NCI-H1694 (cell line): ENCODE measurements at regions not wholly inside any gene's neighbourhood (a gene's known extent, or its start where the extent isn't known, plus 50 kb on each side); places are given as distances from the start of the nearest gene placed in this dataset.
"Not testable (repeated sequence)": the region's sequence is repeated elsewhere in the genome, so short reads cannot be mapped to it uniquely, and the experiment has no call there.

ENCODE experiments used
- DNase-seq: peaks from one replicate; lab custom pipeline; 2025; lab: John Stamatoyannopoulos, UW

DNA sequence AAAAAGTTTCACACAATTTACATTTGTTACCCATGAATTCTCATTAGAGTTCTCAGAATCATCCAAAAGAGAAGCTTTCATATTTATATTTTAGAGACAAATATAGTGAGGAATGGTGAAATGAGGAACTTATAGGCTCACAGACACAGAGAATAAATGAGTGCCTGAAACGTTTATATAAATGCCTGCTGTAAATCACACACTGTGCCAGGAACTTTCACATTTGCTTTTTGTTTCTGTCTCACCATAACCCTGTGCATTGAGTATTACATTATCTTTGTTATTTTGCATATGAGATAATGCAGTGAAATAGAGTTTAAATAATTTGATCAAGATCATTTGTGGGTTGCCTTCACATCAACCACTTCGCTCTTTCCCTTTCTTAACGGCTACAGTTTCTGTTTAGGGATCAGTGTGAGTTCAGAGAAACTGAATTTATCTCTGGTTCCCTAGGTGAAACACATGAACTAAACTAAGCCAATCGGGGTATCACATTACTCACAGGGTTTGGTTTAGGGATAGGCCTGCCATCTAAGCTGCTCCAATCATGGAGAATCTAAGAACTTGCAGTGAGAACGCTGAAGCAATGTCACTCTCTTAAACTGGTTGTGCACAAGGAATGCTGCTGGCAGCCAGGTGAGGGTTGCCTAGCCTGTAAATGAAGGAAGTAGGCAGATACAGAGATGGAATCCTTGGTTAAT lies 1339.2 kb upstream of the TENM4 start:
- no peak for DNase-seq

DNA sequence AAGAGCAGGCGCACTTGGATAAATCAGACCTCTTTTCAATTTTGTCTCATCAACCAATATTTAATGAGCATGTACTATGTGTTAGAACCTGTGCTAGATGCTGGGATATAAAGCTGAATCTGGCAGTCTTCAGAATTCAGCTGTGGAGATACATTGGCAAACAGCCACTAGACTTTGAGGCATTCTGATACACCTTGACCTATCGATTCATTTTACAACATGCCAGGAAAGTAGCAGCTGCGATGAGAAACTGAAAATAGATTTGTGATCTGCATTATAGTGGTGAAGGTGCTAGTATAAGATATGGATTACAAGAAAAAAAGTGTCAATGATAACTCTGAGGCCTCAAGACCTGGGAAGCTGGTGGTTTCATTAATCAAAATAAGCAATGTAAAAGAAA lies 1338.1 kb upstream of the TENM4 start:
- DNase-seq = no peak

DNA sequence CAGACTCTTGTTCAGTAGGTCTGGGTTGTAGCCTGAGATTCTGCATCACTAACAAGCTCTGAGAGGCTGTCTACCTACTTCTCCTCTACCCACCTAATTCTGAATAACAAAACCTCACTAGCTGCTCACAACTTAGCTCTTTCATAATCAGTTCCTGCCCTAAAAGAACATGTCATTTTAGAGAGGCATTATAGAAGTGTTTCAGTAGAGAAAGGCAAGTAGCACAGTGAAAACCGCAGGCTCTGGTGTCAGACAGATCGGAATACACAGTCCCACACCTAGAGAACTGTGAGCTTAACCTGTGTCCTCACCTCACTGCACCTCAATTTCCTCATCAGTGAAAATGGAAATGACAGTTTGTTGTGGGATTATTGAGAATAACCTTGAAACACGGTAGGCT lies 1337.6 kb upstream of the TENM4 start:
- no peak for DNase-seq

DNA sequence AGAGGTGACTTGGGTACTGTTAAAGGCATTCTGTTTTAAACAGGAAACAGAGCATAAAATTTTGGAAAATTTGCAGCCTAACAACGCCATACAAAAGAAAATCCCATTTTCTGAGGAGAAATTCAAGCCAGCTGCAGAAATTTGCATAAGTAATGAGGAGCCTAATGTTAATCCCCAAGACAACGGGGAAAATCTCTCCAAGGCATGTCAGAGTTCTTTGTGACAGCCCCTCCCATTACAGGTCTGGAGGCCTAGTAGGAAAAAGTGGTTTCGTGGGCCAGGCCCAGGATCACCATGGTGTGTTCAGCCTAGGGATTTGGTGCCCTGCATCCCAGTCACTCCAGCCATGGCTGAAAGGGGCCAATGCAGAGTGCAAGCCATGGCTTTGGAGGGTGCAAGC lies 1333.1 kb upstream of the TENM4 start:
- no peak for DNase-seq

DNA sequence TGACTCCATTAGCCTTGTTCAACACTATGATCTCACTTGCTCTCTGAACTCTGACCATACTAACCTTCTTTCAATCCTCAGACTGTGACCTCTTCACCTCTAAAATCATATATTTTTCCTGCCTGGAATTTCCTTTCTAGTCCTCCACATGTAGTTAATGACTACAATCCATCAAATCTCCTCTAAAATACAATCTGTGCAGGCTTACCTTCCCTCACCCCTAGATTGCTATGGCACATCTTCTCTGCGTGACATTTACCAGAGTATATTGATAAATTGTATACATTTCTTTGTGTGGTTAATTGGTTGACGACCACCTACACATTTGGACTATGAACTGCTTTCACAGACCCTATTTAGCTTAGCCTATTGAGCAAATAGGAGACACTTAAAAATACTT lies 1330.2 kb upstream of the TENM4 start:
- DNase-seq = no peak

DNA sequence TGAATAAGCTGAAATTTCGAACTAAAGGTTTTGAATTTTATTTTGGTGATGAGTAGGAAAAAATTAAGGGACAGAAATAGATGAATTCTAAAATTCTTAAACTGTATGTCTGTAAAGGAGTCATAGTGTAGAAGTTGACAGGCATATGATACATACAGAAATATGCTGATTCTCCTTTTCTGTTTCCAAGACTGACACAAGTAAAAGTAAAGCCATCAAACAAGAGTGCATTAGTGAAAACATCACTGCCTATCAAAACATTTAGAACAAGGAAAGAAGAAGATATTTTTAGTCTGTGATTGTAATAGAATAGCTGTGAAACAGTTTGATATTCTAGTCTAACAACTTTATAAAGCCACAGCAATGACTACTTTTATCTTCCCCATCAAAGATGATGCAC lies 1318.0 kb upstream of the TENM4 start:
- no peak for DNase-seq

DNA sequence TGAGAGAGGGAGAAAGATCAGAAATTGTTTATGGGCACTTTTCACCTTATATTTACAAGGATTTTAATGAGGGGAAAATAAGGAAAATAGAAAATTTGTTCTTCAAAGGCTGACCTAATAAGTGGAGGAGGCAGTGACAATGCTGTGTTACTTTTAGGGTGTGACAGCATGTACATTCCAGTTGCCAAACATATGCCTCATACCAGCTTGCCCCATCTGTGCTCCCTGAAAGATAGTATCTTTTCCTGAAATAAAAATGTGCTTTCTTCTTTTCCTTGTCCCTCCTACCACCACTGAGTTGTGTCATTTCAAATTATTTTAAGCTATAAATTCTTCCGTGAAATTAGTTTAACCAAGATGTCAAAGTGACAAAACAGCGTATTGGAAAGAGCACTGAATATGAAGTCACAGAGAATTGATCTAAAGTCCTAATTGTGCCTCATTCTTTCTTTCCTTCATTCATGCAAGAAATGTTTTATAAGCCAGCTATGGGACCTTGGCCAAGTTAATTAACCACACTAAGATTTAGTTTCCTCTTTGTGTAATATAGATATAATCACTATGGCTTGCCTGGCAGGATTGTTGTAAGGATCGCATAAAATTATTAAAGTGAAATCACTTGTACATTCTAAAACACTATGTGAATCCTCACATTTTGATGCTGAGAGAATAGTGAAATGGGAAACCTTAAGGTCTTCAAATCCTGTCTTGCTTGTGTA lies 1307.5 kb upstream of the TENM4 start:
- peak; percentile 0 for DNase-seq

DNA sequence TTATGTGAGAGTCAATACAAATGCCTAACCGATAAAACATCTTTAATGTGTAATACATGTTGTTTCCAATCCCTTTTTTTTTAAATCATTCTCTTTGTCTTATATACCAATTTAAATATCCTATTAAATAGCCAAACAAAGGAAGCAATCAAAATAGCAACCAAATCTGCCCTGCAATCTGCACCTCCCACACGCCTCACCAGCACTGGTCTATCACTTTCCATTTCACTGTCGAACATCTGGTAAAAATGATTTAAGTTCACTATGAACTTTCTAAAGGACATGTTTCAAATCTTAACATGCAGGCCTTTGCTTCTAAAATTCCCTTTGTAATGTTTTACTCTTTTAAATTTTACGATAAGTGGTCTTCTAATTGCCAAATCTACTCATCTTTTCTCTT lies 1305.5 kb upstream of the TENM4 start:
- DNase-seq = no peak

DNA sequence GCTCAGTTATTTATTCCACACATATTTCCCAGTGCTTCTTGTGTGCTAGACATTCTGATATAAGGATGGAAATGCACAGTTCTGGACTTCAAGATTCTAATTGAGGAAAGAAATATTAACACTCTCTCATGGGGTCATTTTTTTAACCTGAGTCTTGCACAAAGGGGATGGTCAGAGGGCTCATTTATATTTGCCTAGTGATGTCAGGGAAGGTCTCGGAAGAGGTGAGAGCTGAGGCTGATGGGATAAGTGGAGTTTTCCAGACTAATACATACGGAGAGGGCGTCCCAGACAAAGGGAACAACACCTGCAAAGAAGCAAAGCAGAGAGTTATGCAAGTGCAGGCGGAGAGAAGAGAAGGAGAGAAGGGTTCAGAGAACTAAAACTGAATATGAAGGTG lies 1304.6 kb upstream of the TENM4 start:
- no peak for DNase-seq

DNA sequence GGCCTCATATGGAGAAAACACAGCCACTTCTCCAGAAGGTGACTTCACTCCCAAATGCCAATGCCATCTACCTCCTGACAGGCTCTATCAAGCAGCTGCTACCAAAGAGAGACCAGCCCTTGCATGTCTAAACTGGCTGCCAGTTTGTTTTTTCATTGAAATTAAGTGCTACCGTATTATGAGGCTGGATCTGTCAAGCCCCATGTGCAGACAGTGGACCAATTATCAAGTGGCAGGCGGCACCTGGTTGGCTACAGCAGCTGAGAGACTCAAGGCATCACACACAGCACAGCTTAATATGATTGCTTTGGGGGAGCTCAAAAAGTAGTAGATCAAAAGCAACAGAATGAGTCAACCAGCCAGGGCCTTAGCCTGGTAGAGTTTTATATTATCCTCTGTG lies 1293.0 kb upstream of the TENM4 start:
- DNase-seq = peak; percentile 71

DNA sequence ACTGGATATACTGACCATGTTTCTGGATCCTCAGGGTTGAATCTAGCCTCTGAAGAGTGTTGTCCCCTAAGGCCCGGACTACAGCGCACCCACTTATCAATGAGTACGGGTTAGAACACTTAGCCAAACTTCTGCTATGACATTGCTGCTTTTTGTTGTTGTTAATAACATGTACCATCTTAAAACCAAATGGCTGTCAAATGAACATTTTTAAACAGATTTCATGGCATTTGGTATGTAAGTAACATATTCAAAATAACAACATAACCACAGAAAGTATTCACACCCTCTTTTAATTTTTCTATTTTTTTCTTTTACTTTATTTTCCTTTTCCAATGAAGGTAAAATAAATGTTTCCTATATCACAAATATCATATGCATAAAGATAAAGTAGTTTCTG lies 1292.5 kb upstream of the TENM4 start:
- DNase-seq = no peak

DNA sequence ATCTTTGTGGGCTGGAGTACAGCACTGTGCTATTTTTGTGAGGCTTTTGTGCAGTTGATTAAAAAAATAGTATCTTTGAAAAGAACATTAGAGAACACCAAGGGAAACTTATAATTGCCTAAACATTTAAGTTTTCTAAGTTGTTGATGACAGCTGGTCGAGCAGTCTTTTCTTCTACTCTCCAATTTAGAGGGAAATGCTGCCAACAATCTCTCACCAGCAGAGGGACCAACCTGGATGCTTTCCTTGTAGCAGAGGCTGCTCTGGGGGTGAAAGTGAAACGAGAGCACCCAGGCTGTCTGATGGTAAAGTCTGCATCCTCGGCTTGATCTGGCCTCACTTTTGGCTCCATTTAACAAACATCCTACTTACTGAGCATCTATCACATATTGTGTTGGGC lies 1286.5 kb upstream of the TENM4 start:
- DNase-seq = peak; percentile 49

DNA sequence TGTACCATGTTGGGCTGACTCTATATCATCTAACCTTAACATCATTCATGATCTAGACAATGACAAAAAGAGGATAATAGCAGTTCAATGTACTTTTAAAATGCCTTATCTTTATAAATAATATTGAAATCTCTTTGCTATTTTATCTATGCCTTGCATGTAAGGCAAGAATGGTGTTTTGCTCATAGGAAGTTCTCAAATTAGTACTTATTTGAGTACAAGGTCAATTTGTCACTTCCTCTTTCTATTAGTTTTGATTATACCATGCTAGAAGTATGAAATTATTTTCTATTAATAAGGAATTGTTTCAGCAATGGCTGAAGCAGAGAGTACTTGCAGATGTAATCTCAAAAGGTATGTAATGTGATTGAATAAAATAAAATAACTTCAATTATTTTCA lies 1285.4 kb upstream of the TENM4 start:
- no peak for DNase-seq

DNA sequence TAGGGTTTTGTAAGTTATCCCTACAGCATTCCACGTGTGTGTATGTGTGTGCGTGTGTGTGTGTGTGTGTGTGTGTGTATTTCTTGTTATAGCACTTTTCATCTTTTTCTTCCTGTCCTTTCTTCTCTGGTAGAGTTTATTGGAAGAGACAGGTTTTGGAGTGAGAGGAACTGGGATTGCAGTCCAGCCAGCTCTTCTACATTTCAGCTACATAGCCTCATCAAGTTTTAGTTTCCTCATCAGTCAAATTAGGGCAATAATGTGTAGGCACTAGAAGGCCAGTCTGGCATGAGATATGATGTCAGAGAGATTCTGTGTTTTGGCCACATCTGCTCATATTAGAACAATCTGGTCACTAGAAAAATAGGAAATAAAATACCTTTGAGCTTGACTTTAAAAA lies 1283.5 kb upstream of the TENM4 start:
- no peak for DNase-seq

DNA sequence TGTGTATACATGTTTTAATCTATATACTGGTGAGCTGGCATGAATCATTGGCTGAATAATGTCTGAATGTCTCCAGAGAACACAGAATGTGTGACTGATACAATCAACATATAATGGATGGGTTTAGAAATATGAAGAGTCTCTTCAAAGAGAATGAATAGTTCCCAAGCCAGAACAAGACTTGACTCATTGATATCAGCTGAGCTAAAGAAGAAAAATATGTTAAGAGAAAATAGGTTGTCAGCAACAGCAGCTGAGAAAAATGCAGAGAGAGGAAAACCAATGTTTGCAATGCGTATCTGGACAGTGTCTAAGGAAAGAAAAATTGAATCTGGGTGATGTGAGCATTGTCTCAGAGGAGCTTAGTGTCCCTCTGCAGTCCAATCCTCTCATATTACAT lies 1281.8 kb upstream of the TENM4 start:
- DNase-seq = no peak

DNA sequence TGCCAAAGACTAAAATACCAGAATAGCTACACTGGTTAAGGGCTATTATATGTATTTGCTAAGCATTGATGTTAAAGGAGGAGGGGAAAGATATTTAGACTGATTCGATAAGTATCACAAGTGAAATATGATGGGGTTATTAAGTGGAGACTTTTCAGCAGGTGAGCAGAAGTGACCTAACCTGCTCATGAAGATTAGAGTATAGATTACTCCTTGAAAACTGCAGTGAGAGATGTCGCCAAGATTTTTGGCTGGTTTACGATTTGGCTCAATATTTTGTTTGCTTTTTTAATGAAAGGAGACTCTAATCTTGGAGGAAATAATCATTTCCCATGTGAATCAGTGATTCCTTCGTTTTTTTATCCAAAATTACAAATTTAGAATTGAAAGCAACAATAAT lies 1279.5 kb upstream of the TENM4 start:
- no peak for DNase-seq

DNA sequence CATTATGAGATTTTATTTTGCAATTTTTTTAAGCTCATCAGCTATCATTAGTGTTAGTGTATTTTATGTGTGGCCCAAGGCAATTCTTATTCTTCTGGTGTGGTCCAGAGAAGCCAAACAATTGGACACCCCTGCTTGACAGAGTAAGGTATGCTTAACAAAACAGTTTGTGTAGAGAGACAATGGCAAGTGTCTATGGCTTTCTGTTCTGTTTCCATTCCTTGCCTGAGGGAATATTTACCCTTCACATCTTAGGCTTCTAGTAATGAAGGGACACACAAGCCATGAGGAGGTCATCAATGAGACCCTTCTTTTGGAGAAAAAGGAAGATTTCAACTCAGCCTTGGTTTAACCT lies 1278.4 kb upstream of the TENM4 start:
- no peak for DNase-seq

DNA sequence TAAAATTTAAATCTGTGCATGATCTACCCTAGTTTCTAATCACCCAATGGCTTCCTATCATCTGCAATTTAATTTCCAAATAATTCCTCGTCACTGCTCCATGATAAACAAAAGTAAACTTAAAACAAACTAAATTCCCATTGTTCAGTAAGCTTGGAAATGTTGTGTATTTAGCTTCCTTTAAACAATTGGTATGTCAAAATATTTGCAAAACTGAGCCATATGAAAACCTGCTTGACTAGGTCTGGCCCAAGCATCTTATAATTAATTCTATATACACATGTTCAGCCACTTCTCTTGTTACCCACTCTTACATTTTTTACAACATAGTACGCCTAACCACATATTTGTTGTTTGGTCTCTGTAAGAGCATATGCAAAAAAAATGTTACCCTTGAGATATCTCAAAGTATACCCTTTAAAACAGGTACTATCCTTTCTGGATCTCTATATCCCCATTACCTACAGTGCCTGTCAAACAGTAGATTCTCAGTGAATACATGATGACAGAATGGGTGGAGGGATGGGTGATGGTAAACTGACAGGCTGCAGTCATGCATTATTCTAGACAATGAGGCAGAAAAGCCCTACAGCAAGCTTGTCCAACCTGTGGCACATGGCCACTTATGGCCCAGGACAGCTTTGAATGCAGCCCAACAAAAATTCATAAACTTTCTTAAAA lies 1277.9 kb upstream of the TENM4 start:
- DNase-seq = no peak

DNA sequence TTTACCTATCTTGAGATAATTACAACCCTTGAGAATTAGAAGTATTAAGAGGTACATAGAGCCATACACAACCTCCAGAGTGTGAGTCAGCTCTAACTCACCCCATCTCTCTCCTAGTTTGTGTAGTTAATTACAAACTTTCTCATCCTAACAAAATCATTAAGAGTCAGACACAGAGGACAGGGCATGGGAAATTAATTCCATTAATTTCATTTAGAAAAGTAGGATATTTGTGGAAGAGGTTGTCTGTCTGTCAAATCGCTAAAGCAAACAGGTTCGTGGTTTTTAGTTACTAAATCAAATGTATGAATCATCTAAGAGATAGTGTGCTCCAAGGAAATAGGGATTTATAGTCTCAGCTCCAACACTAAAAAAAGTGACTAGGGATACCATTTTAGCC lies 1261.4 kb upstream of the TENM4 start:
- DNase-seq = no peak

DNA sequence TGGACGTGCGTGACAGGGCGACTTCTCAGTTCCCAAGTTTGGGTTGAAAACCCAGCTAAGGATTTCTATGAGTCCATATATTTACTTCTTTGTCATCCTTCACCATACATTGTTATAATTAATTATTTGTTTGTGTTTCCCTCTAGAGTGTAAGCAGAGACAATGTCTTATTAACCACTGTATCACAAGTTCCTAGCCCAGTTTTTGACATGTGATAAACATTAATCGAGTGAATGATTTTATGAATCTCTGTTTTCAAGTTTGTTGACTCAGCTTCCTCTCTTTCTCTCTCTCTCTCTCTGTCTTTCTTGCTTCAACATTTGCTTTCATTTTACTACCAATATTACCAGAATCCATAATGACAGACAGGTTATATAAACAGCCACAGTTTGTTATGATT lies 1259.6 kb upstream of the TENM4 start:
- DNase-seq = no peak

DNA sequence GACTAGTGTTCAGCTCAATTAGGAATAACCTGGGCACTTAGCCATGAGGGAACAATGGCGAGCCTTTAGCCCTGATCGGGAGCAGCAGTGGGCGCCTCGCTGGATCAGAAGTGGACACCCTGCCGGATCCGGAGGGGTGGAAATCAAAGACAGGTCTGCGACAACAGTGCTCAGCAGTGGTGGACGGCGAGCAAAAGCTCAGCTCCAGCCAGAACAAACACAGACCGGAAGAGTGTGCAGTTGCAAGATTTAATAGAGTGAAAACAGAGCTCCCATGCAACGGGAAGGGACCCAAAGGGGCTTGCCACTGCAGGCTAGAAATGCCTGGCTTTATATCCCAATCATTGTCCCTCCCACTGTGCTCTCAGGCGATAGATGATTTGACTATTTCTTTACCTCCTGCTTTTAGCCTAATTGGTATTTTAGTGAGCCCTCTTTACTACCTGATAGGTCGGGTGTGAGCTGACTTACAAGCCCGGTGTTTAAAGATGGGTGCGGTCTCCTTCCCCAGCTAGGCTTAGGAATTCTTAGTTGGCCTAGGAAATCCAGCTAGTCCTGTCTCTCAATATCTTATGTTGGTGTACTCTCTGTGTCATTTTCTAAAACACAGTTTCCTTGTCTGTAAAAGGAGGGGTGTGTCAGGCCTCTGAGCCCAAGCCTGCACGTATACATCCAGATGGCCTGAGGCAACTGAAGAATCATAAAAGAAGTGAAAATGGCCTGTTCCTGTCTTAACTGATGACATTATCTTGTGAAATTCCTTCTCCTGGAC lies 1258.8 kb upstream of the TENM4 start:
- DNase-seq = not testable (repeated sequence)

DNA sequence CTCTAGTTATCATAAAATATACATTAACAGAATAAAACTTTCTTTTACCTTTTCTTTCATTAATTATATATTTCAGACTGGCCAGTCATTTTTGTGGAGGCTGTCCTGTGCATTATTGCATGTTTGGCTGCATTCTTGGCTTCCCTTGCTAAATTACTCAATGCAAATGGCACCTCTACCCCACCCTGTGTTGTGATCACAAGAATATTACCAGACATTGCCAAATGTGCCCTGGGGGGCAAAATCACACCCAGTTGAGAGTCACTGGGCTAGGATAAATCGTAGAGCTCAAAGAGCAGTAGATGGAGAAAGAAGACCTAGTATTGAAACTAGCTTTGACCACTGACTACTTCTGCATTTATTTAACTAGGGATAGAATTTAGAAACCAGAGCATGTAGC lies 1257.8 kb upstream of the TENM4 start:
- DNase-seq = no peak

DNA sequence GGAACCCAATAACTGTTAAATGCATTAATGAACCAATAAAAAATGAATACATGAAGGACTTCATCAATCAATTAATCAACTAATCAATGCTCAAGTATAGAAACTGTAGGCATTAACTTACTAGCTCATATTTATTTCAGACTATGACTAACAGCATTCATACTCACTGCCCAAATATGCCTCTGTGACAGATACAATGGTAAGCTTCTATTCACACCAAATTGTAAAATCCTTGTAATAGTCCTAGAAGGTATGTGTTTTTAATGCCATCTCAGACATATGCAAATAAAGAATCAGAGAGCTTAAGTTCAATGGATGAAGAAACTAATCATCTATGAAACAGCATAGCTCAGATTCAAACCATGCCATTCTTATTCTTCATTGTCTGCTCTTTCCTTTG lies 1253.6 kb upstream of the TENM4 start:
- no peak for DNase-seq
